A549 (cell line): ENCODE measurements at regions not wholly inside any gene's neighbourhood (a gene's known extent, or its start where the extent isn't known, plus 50 kb on each side); places are given as distances from the start of the nearest gene placed in this dataset.

Source experiments
- BHLHE40 ChIP-seq: IDR thresholded peaks from 2 replicates; pipeline ENCODE4 v1.6.1; 2012; ENCODE audit warnings: low read depth, low read length, inconsistent platforms
- CBX2 ChIP-seq: fragments of 200-600 bp; sonication (generic); IDR thresholded peaks from 2 replicates; pipeline ENCODE4 v1.6.1; 2016; ENCODE audit warnings: low read depth, mild to moderate bottlenecking, borderline replicate concordance
- CHD2 ChIP-seq: fragments of 150-350 bp; IDR thresholded peaks from 2 replicates; pipeline ENCODE4 v1.6.1; 2014; ENCODE audit warnings: low read length; ENCODE audit not compliant: partially characterized antibody
- EP300 ChIP-seq, 2 experiments: fragments of >200 bp; sonication (Bioruptor Twin); formaldehyde crosslinking; IDR thresholded peaks; 2 replicates in 1 of 2; 3 replicates in 1 of 2; pipeline ENCODE4 v1.6.1; 2016 to 2017
- JUNB ChIP-seq: fragments of >200 bp; sonication (Bioruptor Twin); formaldehyde crosslinking; IDR thresholded peaks from 2 replicates; pipeline ENCODE4 v1.6.1; 2016
- POLR2A ChIP-seq: IDR thresholded peaks from 2 replicates; pipeline ENCODE4 v1.6.1; 2012; ENCODE audit warnings: mild to moderate bottlenecking, low read length
- RAD21 ChIP-seq, 2 experiments: fragments of >200 bp in 1 of 2; sonication (Bioruptor Twin) in 1 of 2; formaldehyde crosslinking in 1 of 2; IDR thresholded peaks in 1 of 2; conservative IDR thresholded peaks in 1 of 2; 2 replicates in 1 of 2; 3 replicates in 1 of 2; pipeline ENCODE4 v1.6.1; 2012 to 2018; ENCODE audit warnings: inconsistent platforms in 1 of 2
- RCOR1 ChIP-seq: fragments of 150-350 bp; IDR thresholded peaks from 2 replicates; pipeline ENCODE4 v1.6.1; 2014; ENCODE audit warnings: antibody characterized with exemption, low read length, low read depth
- REST ChIP-seq: fragments of 200-600 bp; sonication (generic); IDR thresholded peaks from 2 replicates; pipeline ENCODE4 v1.6.1; 2016; ENCODE audit warnings: antibody characterized with exemption, mild to moderate bottlenecking, moderate library complexity
- RFX5 ChIP-seq: fragments of 450-650 bp; IDR thresholded peaks from 2 replicates; pipeline ENCODE4 v1.7.1; 2014; ENCODE audit warnings: antibody characterized with exemption, mild to moderate bottlenecking, moderate library complexity
- TF ChIP-seq, protein P1 (sequence below): fragments of >200 bp; sonication (Bioruptor Twin); formaldehyde crosslinking; IDR thresholded peaks from 3 replicates; pipeline ENCODE4 v1.5.1; 2016
- TF ChIP-seq, protein P2 (sequence below): IDR thresholded peaks from 2 replicates; pipeline ENCODE4 v1.6.1; 2012
- TF ChIP-seq, protein P3 (sequence below): fragments of >200 bp; sonication (Bioruptor Twin); formaldehyde crosslinking; IDR thresholded peaks from 3 replicates; pipeline ENCODE4 v1.6.1; 2016

GRCh38 chr6:98467902-98468301 is 366.5 kb upstream of the POU3F2 start:
- no peak for TF ChIP-seq REST
- TF ChIP-seq, protein P1, sequence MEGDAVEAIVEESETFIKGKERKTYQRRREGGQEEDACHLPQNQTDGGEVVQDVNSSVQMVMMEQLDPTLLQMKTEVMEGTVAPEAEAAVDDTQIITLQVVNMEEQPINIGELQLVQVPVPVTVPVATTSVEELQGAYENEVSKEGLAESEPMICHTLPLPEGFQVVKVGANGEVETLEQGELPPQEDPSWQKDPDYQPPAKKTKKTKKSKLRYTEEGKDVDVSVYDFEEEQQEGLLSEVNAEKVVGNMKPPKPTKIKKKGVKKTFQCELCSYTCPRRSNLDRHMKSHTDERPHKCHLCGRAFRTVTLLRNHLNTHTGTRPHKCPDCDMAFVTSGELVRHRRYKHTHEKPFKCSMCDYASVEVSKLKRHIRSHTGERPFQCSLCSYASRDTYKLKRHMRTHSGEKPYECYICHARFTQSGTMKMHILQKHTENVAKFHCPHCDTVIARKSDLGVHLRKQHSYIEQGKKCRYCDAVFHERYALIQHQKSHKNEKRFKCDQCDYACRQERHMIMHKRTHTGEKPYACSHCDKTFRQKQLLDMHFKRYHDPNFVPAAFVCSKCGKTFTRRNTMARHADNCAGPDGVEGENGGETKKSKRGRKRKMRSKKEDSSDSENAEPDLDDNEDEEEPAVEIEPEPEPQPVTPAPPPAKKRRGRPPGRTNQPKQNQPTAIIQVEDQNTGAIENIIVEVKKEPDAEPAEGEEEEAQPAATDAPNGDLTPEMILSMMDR: no peak
- no peak for TF ChIP-seq POLR2A
- no peak for TF ChIP-seq CBX2
- no peak for TF ChIP-seq RCOR1
- no peak for TF ChIP-seq RAD21 (conservative IDR thresholded peaks at IDR 0.05 in 1 of 2, IDR thresholded peaks at IDR 0.05 in 1 of 2)
- no peak for TF ChIP-seq RFX5
- no peak for TF ChIP-seq CHD2
- no peak for TF ChIP-seq EP300 (IDR thresholded peaks at IDR 0.05)
- TF ChIP-seq, protein P2, sequence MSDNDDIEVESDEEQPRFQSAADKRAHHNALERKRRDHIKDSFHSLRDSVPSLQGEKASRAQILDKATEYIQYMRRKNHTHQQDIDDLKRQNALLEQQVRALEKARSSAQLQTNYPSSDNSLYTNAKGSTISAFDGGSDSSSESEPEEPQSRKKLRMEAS: no peak
- TF ChIP-seq JUNB: no peak
- TF ChIP-seq, protein P3, sequence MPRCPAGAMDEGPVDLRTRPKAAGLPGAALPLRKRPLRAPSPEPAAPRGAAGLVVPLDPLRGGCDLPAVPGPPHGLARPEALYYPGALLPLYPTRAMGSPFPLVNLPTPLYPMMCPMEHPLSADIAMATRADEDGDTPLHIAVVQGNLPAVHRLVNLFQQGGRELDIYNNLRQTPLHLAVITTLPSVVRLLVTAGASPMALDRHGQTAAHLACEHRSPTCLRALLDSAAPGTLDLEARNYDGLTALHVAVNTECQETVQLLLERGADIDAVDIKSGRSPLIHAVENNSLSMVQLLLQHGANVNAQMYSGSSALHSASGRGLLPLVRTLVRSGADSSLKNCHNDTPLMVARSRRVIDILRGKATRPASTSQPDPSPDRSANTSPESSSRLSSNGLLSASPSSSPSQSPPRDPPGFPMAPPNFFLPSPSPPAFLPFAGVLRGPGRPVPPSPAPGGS: no peak
- no peak for TF ChIP-seq BHLHE40
